Mesothelial cell of epicardium (in vitro differentiated cells): ENCODE measurements at regions not wholly inside any gene's neighbourhood (a gene's known extent, or its start where the extent isn't known, plus 50 kb on each side); places are given as distances from the start of the nearest gene placed in this dataset.

ENCODE experiments used
- DNase-seq, 2 experiments: peaks; one replicate each; pipeline ENCODE4 v3.0.0; 2021; ENCODE audit warnings: low spot score in 2 of 2; ENCODE audit not compliant: unreplicated experiment in 2 of 2
- H3K27ac Mint-ChIP-seq: 2 replicates; pipeline ENCODE4 v1.8.0; 2021; ENCODE audit warnings: mixed read lengths
- H3K27me3 Mint-ChIP-seq: 2 replicates; pipeline ENCODE4 v1.8.0; 2021; ENCODE audit warnings: low read depth, mixed read lengths
- H3K36me3 Mint-ChIP-seq: 2 replicates; pipeline ENCODE4 v1.8.0; 2021; ENCODE audit warnings: mixed read lengths
- H3K4me1 Mint-ChIP-seq: 2 replicates; pipeline ENCODE4 v1.8.0; 2021; ENCODE audit warnings: mixed read lengths
- H3K4me3 Mint-ChIP-seq: 2 replicates; pipeline ENCODE4 v1.8.0; 2021; ENCODE audit warnings: mild to moderate bottlenecking, moderate library complexity, mixed read lengths
- H3K9me3 Mint-ChIP-seq: 2 replicates; pipeline ENCODE4 v1.8.0; 2021; ENCODE audit warnings: mixed read lengths
- CTCF ChIP-seq: fragments of 200-600 bp; sonication (generic); IDR thresholded peaks from one replicate; pipeline ENCODE4 v1.5.0; 2021; ENCODE audit warnings: antibody characterized with exemption; ENCODE audit not compliant: unreplicated experiment

- Mint-ChIP-seq H3K9me3 (no peaks in the 10 kb centered on the region), H3K27ac (peak overlapping the region; percentile 37), H3K4me3 (no peak overlapping the region), H3K36me3 (no peaks in the 10 kb centered on the region), H3K27me3 (no peaks in the 10 kb centered on the region), H3K4me1 (peaks cover 72% of the 10 kb centered on the region)
- DNase-seq: no peak
- TF ChIP-seq CTCF: no peak
Measured at GRCh38 chr5:56314529-56314928, 81.4 kb upstream of the ANKRD55 start.

GRCh38 chr5:56313596-56313995 is 80.5 kb upstream of the ANKRD55 start:
- Mint-ChIP-seq H3K9me3 (no peaks in the 10 kb centered on the region), H3K27ac (peak overlapping the region; percentile 75), H3K27me3 (no peaks in the 10 kb centered on the region), H3K4me1 (peaks cover 72% of the 10 kb centered on the region), H3K4me3 (no peak overlapping the region), H3K36me3 (no peaks in the 10 kb centered on the region)
- no peak for DNase-seq
- no peak for TF ChIP-seq CTCF

- Mint-ChIP-seq H3K4me1 (peaks cover 69% of the 10 kb centered on the region), H3K27ac (peak overlapping the region; percentile 75), H3K9me3 (no peaks in the 10 kb centered on the region), H3K4me3 (no peak overlapping the region), H3K27me3 (no peaks in the 10 kb centered on the region), H3K36me3 (no peaks in the 10 kb centered on the region)
- no peak for TF ChIP-seq CTCF
- DNase-seq: no peak
Measured at GRCh38 chr5:56313004-56313531, 79.9 kb upstream of the ANKRD55 start.

GRCh38 chr5:56311306-56311905 is 78.3 kb upstream of the ANKRD55 start:
- TF ChIP-seq CTCF: no peak
- Mint-ChIP-seq H3K4me1 (peaks cover 66% of the 10 kb centered on the region), H3K27me3 (no peaks in the 10 kb centered on the region), H3K36me3 (peaks cover 9% of the 10 kb centered on the region), H3K27ac (peak overlapping the region; percentile 61), H3K9me3 (peaks cover 9% of the 10 kb centered on the region), H3K4me3 (no peak overlapping the region)
- no peak for DNase-seq

GRCh38 chr5:56310711-56311204 is 77.6 kb upstream of the ANKRD55 start:
- Mint-ChIP-seq H3K4me1 (peaks cover 63% of the 10 kb centered on the region), H3K9me3 (peaks cover 16% of the 10 kb centered on the region), H3K4me3 (no peak overlapping the region), H3K27me3 (no peaks in the 10 kb centered on the region), H3K36me3 (peaks cover 15% of the 10 kb centered on the region), H3K27ac (peak overlapping the region; percentile 61)
- no peak for DNase-seq
- no peak for TF ChIP-seq CTCF
